H1 (cell line): ENCODE measurements at regions not wholly inside any gene's neighbourhood (a gene's known extent, or its start where the extent isn't known, plus 50 kb on each side); places are given as distances from the start of the nearest gene placed in this dataset.

Source experiments
- GTF2F1 ChIP-seq: IDR thresholded peaks from 2 replicates; pipeline ENCODE4 v1.6.1; 2012; ENCODE audit warnings: low read depth, low read length, improper control_type of control experiment, borderline replicate concordance
- TF ChIP-seq, protein P1 (sequence below): fragments of 300-600 bp; sonication (generic); IDR thresholded peaks from 2 replicates; pipeline ENCODE4 v1.7.1; 2012; ENCODE audit warnings: low read length, moderate library complexity, mild to moderate bottlenecking, inconsistent platforms; ENCODE audit not compliant: insufficient replicate concordance

- TF ChIP-seq, protein P1, sequence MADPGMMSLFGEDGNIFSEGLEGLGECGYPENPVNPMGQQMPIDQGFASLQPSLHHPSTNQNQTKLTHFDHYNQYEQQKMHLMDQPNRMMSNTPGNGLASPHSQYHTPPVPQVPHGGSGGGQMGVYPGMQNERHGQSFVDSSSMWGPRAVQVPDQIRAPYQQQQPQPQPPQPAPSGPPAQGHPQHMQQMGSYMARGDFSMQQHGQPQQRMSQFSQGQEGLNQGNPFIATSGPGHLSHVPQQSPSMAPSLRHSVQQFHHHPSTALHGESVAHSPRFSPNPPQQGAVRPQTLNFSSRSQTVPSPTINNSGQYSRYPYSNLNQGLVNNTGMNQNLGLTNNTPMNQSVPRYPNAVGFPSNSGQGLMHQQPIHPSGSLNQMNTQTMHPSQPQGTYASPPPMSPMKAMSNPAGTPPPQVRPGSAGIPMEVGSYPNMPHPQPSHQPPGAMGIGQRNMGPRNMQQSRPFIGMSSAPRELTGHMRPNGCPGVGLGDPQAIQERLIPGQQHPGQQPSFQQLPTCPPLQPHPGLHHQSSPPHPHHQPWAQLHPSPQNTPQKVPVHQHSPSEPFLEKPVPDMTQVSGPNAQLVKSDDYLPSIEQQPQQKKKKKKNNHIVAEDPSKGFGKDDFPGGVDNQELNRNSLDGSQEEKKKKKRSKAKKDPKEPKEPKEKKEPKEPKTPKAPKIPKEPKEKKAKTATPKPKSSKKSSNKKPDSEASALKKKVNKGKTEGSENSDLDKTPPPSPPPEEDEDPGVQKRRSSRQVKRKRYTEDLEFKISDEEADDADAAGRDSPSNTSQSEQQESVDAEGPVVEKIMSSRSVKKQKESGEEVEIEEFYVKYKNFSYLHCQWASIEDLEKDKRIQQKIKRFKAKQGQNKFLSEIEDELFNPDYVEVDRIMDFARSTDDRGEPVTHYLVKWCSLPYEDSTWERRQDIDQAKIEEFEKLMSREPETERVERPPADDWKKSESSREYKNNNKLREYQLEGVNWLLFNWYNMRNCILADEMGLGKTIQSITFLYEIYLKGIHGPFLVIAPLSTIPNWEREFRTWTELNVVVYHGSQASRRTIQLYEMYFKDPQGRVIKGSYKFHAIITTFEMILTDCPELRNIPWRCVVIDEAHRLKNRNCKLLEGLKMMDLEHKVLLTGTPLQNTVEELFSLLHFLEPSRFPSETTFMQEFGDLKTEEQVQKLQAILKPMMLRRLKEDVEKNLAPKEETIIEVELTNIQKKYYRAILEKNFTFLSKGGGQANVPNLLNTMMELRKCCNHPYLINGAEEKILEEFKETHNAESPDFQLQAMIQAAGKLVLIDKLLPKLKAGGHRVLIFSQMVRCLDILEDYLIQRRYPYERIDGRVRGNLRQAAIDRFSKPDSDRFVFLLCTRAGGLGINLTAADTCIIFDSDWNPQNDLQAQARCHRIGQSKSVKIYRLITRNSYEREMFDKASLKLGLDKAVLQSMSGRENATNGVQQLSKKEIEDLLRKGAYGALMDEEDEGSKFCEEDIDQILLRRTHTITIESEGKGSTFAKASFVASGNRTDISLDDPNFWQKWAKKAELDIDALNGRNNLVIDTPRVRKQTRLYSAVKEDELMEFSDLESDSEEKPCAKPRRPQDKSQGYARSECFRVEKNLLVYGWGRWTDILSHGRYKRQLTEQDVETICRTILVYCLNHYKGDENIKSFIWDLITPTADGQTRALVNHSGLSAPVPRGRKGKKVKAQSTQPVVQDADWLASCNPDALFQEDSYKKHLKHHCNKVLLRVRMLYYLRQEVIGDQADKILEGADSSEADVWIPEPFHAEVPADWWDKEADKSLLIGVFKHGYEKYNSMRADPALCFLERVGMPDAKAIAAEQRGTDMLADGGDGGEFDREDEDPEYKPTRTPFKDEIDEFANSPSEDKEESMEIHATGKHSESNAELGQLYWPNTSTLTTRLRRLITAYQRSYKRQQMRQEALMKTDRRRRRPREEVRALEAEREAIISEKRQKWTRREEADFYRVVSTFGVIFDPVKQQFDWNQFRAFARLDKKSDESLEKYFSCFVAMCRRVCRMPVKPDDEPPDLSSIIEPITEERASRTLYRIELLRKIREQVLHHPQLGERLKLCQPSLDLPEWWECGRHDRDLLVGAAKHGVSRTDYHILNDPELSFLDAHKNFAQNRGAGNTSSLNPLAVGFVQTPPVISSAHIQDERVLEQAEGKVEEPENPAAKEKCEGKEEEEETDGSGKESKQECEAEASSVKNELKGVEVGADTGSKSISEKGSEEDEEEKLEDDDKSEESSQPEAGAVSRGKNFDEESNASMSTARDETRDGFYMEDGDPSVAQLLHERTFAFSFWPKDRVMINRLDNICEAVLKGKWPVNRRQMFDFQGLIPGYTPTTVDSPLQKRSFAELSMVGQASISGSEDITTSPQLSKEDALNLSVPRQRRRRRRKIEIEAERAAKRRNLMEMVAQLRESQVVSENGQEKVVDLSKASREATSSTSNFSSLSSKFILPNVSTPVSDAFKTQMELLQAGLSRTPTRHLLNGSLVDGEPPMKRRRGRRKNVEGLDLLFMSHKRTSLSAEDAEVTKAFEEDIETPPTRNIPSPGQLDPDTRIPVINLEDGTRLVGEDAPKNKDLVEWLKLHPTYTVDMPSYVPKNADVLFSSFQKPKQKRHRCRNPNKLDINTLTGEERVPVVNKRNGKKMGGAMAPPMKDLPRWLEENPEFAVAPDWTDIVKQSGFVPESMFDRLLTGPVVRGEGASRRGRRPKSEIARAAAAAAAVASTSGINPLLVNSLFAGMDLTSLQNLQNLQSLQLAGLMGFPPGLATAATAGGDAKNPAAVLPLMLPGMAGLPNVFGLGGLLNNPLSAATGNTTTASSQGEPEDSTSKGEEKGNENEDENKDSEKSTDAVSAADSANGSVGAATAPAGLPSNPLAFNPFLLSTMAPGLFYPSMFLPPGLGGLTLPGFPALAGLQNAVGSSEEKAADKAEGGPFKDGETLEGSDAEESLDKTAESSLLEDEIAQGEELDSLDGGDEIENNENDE = no peak
- no peak for TF ChIP-seq GTF2F1
These were observed 415.0 kb upstream of the INTU start (continued) for GRCh38 chr4:127217586-127218229.
